ENCODE measurements at regions not wholly inside any gene's neighbourhood (a gene's known extent, or its start where the extent isn't known, plus 50 kb on each side); places are given as distances from the start of the nearest gene placed in this dataset.

DNA sequence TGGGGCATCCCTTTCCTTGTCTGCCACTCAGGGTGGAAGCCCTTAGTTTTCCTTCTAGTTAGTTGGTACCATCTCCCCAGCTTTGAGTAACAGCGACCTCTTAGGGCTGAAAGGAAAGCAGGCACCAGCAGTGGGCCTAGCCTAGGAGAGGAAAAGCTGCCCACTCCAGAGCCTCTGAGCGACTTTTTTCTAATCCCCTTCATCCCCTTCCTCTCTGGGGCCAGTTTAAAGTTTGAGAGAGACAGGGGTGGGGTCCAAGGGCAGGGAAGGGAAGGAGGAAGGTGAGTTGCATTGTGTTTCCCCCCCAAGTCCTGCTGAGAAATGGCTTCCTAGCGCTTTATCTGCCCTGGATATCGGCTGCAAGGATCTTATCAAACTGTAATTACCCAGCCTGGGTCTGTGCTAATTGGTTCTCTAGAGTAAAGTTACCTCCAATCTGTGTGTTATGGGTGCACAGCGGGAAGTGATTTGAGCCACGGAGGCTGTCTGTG lies 573.9 kb upstream of the CADM1 start:
- Histone ChIP-seq H3K9ac (ENCODE audit: low read length in 3 of 3) (no peak overlapping the region), H3K4me3 (ENCODE audit: low read length in 3 of 3) (no peak overlapping the region), H3K36me3 (ENCODE audit: control insufficient read depth in 2 of 3, insufficient read depth in 3 of 3, low read length in 3 of 3) (no peaks in the 10 kb centered on the region), H3K9me3 (ENCODE audit: control insufficient read depth in 2 of 3, insufficient read depth in 1 of 3, low read length in 3 of 3) (no peaks in the 10 kb centered on the region), H3K4me1 (ENCODE audit: control insufficient read depth in 2 of 3, insufficient read depth in 2 of 3, low read depth in 1 of 3, low read length in 3 of 3) (no peaks in the 10 kb centered on the region), H3K27me3 (ENCODE audit: control insufficient read depth, insufficient read depth, low read length) (no peaks in the 10 kb centered on the region), H3K27ac (ENCODE audit: low read depth in 2 of 2, low read length in 2 of 2) (no peak overlapping the region)
- FAIRE-seq, result no peak
- peak; percentile 5 for TF ChIP-seq CTCF (IDR thresholded peaks at IDR 0.05; ENCODE audit: borderline replicate concordance, extremely low read depth, insufficient read depth)
- intact Hi-C loops (cut with DNase I), result no loop called here
- peak in 4 of 5 donors; percentile 51 to 76 (median 62) for DNase-seq

- TF ChIP-seq CTCF (IDR thresholded peaks at IDR 0.05; ENCODE audit: borderline replicate concordance, extremely low read depth, insufficient read depth), result no peak
- Histone ChIP-seq H3K4me3 (ENCODE audit: low read length in 3 of 3) (no peak overlapping the region), H3K4me1 (ENCODE audit: control insufficient read depth in 2 of 3, insufficient read depth in 2 of 3, low read depth in 1 of 3, low read length in 3 of 3) (no peaks in the 10 kb centered on the region), H3K27ac (ENCODE audit: low read depth in 2 of 2, low read length in 2 of 2) (no peak overlapping the region), H3K27me3 (ENCODE audit: control insufficient read depth, insufficient read depth, low read length) (no peaks in the 10 kb centered on the region), H3K9me3 (ENCODE audit: control insufficient read depth in 2 of 3, insufficient read depth in 1 of 3, low read length in 3 of 3) (no peaks in the 10 kb centered on the region), H3K36me3 (ENCODE audit: control insufficient read depth in 2 of 3, insufficient read depth in 3 of 3, low read length in 3 of 3) (no peaks in the 10 kb centered on the region), H3K9ac (ENCODE audit: low read length in 3 of 3) (no peak overlapping the region)
- no peak for FAIRE-seq
- DNase-seq, result no peak
- intact Hi-C loops (cut with DNase I), result no loop called here
These were observed 572.9 kb upstream of the CADM1 start for GRCh38 chr11:116077092-116077491.

- Histone ChIP-seq H3K27ac (ENCODE audit: low read depth in 2 of 2, low read length in 2 of 2) (no peak overlapping the region), H3K27me3 (ENCODE audit: control insufficient read depth, insufficient read depth, low read length) (no peaks in the 10 kb centered on the region), H3K9me3 (ENCODE audit: control insufficient read depth in 2 of 3, insufficient read depth in 1 of 3, low read length in 3 of 3) (no peaks in the 10 kb centered on the region), H3K4me1 (ENCODE audit: control insufficient read depth in 2 of 3, insufficient read depth in 2 of 3, low read depth in 1 of 3, low read length in 3 of 3) (no peaks in the 10 kb centered on the region), H3K36me3 (ENCODE audit: control insufficient read depth in 2 of 3, insufficient read depth in 3 of 3, low read length in 3 of 3) (no peaks in the 10 kb centered on the region), H3K9ac (ENCODE audit: low read length in 3 of 3) (no peak overlapping the region), H3K4me3 (ENCODE audit: low read length in 3 of 3) (no peak overlapping the region)
- DNase-seq (peak in 3 of 5 donors; percentile 35 to 59 (median 51)), FAIRE-seq (no peak)
- intact Hi-C loops (cut with DNase I), result no loop called here
- TF ChIP-seq CTCF (IDR thresholded peaks at IDR 0.05; ENCODE audit: borderline replicate concordance, extremely low read depth, insufficient read depth), result no peak
These were observed 569.9 kb upstream of the CADM1 start for GRCh38 chr11:116073854-116074837.
